Mesenchymal stem cell (in vitro differentiated cells and primary cell): ENCODE measurements at regions not wholly inside any gene's neighbourhood (a gene's known extent, or its start where the extent isn't known, plus 50 kb on each side); places are given as distances from the start of the nearest gene placed in this dataset.
"Not testable (repeated sequence)": the region's sequence is repeated elsewhere in the genome, so short reads cannot be mapped to it uniquely, and the experiment has no call there.

ENCODE experiments used
- DNase-seq: peaks from one replicate; pipeline ENCODE4 v3.0.0-alpha.2; 2013
- H2AFZ ChIP-seq: one replicate; pipeline ENCODE4 v1.6.1; 2013; ENCODE audit warnings: low read depth, mild to moderate bottlenecking, control low read depth, inconsistent platforms, low read length, moderate library complexity
- H2AK5ac ChIP-seq: 2 replicates; pipeline ENCODE4 v1.6.1; 2013; ENCODE audit warnings: low read length, moderate library complexity, mild to moderate bottlenecking, inconsistent platforms; ENCODE audit not compliant: severe bottlenecking
- H2BK120ac ChIP-seq: one replicate; pipeline ENCODE4 v1.6.1; 2013; ENCODE audit warnings: low read depth, mild to moderate bottlenecking, inconsistent platforms, low read length, moderate library complexity
- H2BK12ac ChIP-seq, 2 experiments: one replicate each; pipeline ENCODE4 v1.6.1; 2013; ENCODE audit warnings: inconsistent platforms in 2 of 2, low read length in 2 of 2, mild to moderate bottlenecking in 2 of 2, moderate library complexity in 2 of 2, control low read depth in 1 of 2
- H2BK15ac ChIP-seq: one replicate; pipeline ENCODE4 v1.6.1; 2013; ENCODE audit warnings: mild to moderate bottlenecking, low read depth, inconsistent platforms; ENCODE audit not compliant: poor library complexity, severe bottlenecking
- H2BK5ac ChIP-seq: 2 replicates; pipeline ENCODE4 v1.6.1; 2013; ENCODE audit warnings: low read depth, mild to moderate bottlenecking, low read length, control low read depth, inconsistent platforms; ENCODE audit not compliant: poor library complexity, severe bottlenecking
- H3K14ac ChIP-seq, 2 experiments: one replicate each; pipeline ENCODE4 v1.6.1; 2013; ENCODE audit warnings: inconsistent platforms in 2 of 2, low read length in 2 of 2, control low read depth in 1 of 2, mild to moderate bottlenecking in 1 of 2, moderate library complexity in 1 of 2
- H3K18ac ChIP-seq, 2 experiments: one replicate each; pipeline ENCODE4 v1.6.1; 2013; ENCODE audit warnings: inconsistent platforms in 2 of 2, low read length in 2 of 2, control low read depth in 1 of 2, low read depth in 1 of 2, mild to moderate bottlenecking in 1 of 2
- H3K23ac ChIP-seq, 2 experiments: one replicate each; pipeline ENCODE4 v1.6.1; 2013; ENCODE audit warnings: inconsistent platforms in 2 of 2, low read length in 2 of 2, mild to moderate bottlenecking in 2 of 2, moderate library complexity in 2 of 2, control low read depth in 1 of 2
- H3K27ac ChIP-seq: 2 replicates; pipeline ENCODE4 v1.5.1; 2013; ENCODE audit warnings: mild to moderate bottlenecking, moderate library complexity, low read length, control low read depth, inconsistent platforms; ENCODE audit not compliant: poor library complexity, severe bottlenecking
- H3K27me3 ChIP-seq, 2 experiments: 2 replicates each; pipeline versions ENCODE4 v1.6.1 to v1.7.0; 2013; ENCODE audit warnings: low read length in 2 of 2, mild to moderate bottlenecking in 2 of 2, moderate library complexity in 2 of 2, control low read depth in 1 of 2, inconsistent platforms in 1 of 2; ENCODE audit not compliant: control insufficient read depth in 1 of 2, insufficient read depth in 1 of 2
- H3K36me3 ChIP-seq, 2 experiments: 2 replicates each; pipeline versions ENCODE4 v1.6.1 to v1.7.0; 2013; ENCODE audit warnings: low read length in 2 of 2, control low read depth in 1 of 2, inconsistent platforms in 1 of 2, low read depth in 1 of 2, mild to moderate bottlenecking in 1 of 2; ENCODE audit not compliant: insufficient read depth in 2 of 2, control insufficient read depth in 1 of 2
- H3K4ac ChIP-seq, 2 experiments: one replicate each; pipeline ENCODE4 v1.6.1; 2013; ENCODE audit warnings: inconsistent platforms in 2 of 2, low read length in 2 of 2, mild to moderate bottlenecking in 2 of 2, moderate library complexity in 2 of 2, control low read depth in 1 of 2, low read depth in 1 of 2
- H3K4me1 ChIP-seq: 2 replicates; pipeline ENCODE4 v1.6.1; 2013; ENCODE audit warnings: low read depth, low read length, control low read depth; ENCODE audit not compliant: control insufficient read depth, insufficient read depth
- H3K4me2 ChIP-seq: 2 replicates; pipeline ENCODE4 v1.6.1; 2013; ENCODE audit warnings: low read length, mild to moderate bottlenecking, inconsistent platforms; ENCODE audit not compliant: poor library complexity, severe bottlenecking
- H3K4me3 ChIP-seq, 2 experiments: 2 replicates each; pipeline versions ENCODE4 v1.5.1 to v1.7.0; 2013; ENCODE audit warnings: low read length in 2 of 2, mild to moderate bottlenecking in 2 of 2, control low read depth in 1 of 2, low read depth in 1 of 2; ENCODE audit not compliant: insufficient read depth in 1 of 2
- H3K79me1 ChIP-seq: replicated peaks from 2 replicates; pipeline ENCODE4 v1.6.1; 2013; ENCODE audit warnings: mild to moderate bottlenecking, control low read depth, low read length, inconsistent platforms; ENCODE audit not compliant: poor library complexity, severe bottlenecking
- H3K9ac ChIP-seq: 2 replicates; pipeline ENCODE4 v1.7.0; 2013; ENCODE audit warnings: mild to moderate bottlenecking, low read length, moderate library complexity
- H3K9me3 ChIP-seq: 2 replicates; pipeline ENCODE4 v1.7.0; 2013; ENCODE audit warnings: mild to moderate bottlenecking, low read length; ENCODE audit not compliant: control insufficient read depth
- H4K8ac ChIP-seq: one replicate; pipeline ENCODE4 v1.6.1; 2013; ENCODE audit warnings: inconsistent platforms, mild to moderate bottlenecking, low read length, moderate library complexity
- H4K91ac ChIP-seq: one replicate; pipeline ENCODE4 v1.6.1; 2013; ENCODE audit warnings: mild to moderate bottlenecking, low read length, inconsistent platforms
- WGBS: methylation state at CpG from one replicate; pipeline ENCODE4 v1.1.7; 2013; ENCODE audit warnings: mixed read lengths; 5-methylcytosine and 5-hydroxymethylcytosine counted together

GRCh38 chr11:121967131-121967704, 148.8 kb downstream of the BLID start:
- Histone ChIP-seq H2BK120ac (no peak overlapping the region), H3K4ac (no peak overlapping the region), H3K79me1 (no peaks in the 10 kb centered on the region), H4K91ac (no peak overlapping the region), H3K9ac (no peak overlapping the region), H3K36me3 (no peaks in the 10 kb centered on the region), H3K9me3 (no peaks in the 10 kb centered on the region), H3K4me1 (no peaks in the 10 kb centered on the region), H2AK5ac (no peak overlapping the region), H2BK15ac (no peak overlapping the region), H3K14ac (no peak overlapping the region), H3K18ac (no peak overlapping the region), H3K27me3 (peaks cover 0 to 4% of the 10 kb centered on the region in 2 experiments), H3K27ac (no peak overlapping the region), H3K4me2 (no peak overlapping the region), H2BK5ac (no peak overlapping the region), H3K23ac (no peak overlapping the region), H4K8ac (no peak overlapping the region), H3K4me3 (no peak overlapping the region), H2AFZ (no peak overlapping the region), H2BK12ac (no peak overlapping the region)
- no peak for DNase-seq
- WGBS, result 94% methylated on average over 10 of the region's 10 CpGs

DNA sequence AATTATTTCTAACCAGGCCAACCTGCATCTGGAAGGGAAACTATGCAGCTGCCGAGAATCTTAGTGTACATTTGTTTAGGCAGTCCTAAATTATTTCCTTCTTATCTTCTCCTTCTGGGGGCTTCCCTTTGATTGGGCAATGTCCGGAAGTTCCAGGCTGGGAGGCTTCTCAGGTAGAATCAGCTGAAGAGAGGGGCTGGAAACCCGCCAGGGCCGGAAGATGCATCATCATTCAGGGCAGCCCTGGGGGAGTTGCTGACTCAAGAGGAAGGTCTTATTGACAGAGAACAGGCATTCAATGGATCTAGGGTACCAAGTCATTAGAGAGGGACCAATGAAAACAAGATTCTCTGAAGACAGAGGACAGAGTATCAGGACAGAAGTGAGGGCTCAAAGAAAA, 150.7 kb downstream of the BLID start:
- WGBS, result 12% methylated on average over 3 of the region's 4 CpGs
- H2BK15ac ChIP-seq, result no peak overlapping the region
- H2AFZ ChIP-seq, result no peak overlapping the region

GRCh38 chr11:121964591-121964990, 151.4 kb downstream of the BLID start:
- Histone ChIP-seq H3K18ac (peak overlapping the region in 1 of 2 experiments; percentile 1), H3K9me3 (no peaks in the 10 kb centered on the region), H2AK5ac (no peak overlapping the region), H3K4me2 (no peak overlapping the region), H2BK15ac (no peak overlapping the region), H2BK5ac (no peak overlapping the region), H3K79me1 (no peaks in the 10 kb centered on the region), H3K4me3 (no peak overlapping the region), H4K91ac (no peak overlapping the region), H3K4me1 (no peaks in the 10 kb centered on the region), H3K4ac (no peak overlapping the region), H2AFZ (no peak overlapping the region), H4K8ac (no peak overlapping the region), H2BK12ac (no peak overlapping the region), H3K14ac (no peak overlapping the region), H3K23ac (no peak overlapping the region), H3K27me3 (peaks cover 0 to 6% of the 10 kb centered on the region in 2 experiments), H3K36me3 (no peaks in the 10 kb centered on the region), H3K27ac (no peak overlapping the region), H2BK120ac (peak overlapping the region; percentile 19), H3K9ac (no peak overlapping the region)
- WGBS, result 5% methylated on average over 2 of the region's 4 CpGs
- peak; percentile 77 for DNase-seq

More for the DNA sequence above, 150.7 kb downstream of the BLID start:
- Histone ChIP-seq H2BK5ac (no peak overlapping the region), H3K18ac (no peak overlapping the region), H3K4me1 (no peaks in the 10 kb centered on the region), H2BK120ac (peak overlapping the region; percentile 61), H3K36me3 (no peaks in the 10 kb centered on the region), H4K8ac (no peak overlapping the region), H2BK12ac (no peak overlapping the region), H2AK5ac (no peak overlapping the region), H3K9ac (no peak overlapping the region), H4K91ac (no peak overlapping the region), H3K27ac (no peak overlapping the region), H3K4me2 (no peak overlapping the region), H3K79me1 (no peaks in the 10 kb centered on the region), H3K4me3 (no peak overlapping the region), H3K4ac (no peak overlapping the region), H3K14ac (no peak overlapping the region), H3K23ac (no peak overlapping the region), H3K9me3 (no peaks in the 10 kb centered on the region), H3K27me3 (peaks cover 0 to 6% of the 10 kb centered on the region in 2 experiments)
- peak; percentile 50 for DNase-seq

DNA sequence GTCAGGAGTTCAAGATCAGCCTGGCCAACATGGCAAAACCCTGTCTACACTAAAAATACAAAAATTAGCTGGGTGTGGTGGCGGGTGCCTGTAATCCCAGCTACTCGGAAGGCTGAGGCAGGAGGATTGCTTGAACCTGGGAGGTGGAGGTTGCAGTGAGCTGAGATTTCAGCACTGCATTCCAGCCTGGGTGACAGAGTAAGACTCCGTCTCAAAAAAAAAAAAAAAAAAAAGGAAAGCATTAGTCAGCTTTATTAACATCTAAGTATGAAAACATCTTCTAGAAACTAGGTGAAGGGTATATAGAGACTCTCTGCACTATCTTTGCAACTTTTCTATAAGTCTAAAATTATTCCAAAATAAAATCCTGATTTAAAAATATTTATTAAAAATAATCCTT, 152.2 kb downstream of the BLID start:
- no CpG with 5 or more reads among the region's 3 CpGs for WGBS
- not testable (repeated sequence) for H3K23ac ChIP-seq, H2AFZ ChIP-seq, H2BK12ac ChIP-seq, H3K36me3 ChIP-seq, H3K4me3 ChIP-seq, H3K9me3 ChIP-seq, H3K27me3 ChIP-seq, H4K8ac ChIP-seq, H3K18ac ChIP-seq, H3K4me1 ChIP-seq, H2BK15ac ChIP-seq, H3K14ac ChIP-seq, H2BK120ac ChIP-seq, H2AK5ac ChIP-seq, H2BK5ac ChIP-seq, H4K91ac ChIP-seq, H3K4me2 ChIP-seq, H3K4ac ChIP-seq, H3K79me1 ChIP-seq, H3K27ac ChIP-seq, H3K9ac ChIP-seq
- peak; percentile 11 for DNase-seq
